Stimulated activated CD4-positive, alpha-beta T cell treated with anti-CD3 and anti-CD28 coated beads, Interleukin-12 subunit alpha, Interleukin-12 subunit beta, amount 100 ng/mL, for 24 hours (primary cell): ENCODE measurements at regions not wholly inside any gene's neighbourhood (a gene's known extent, or its start where the extent isn't known, plus 50 kb on each side); places are given as distances from the start of the nearest gene placed in this dataset.

Source experiments
- DNase-seq, 2 experiments: peaks; one replicate each; pipeline ENCODE4 v3.0.0-alpha.2; 2020; ENCODE audit warnings: low read depth in 2 of 2

- no peak for DNase-seq
Observed at GRCh38 chr2:125042727-125043126, 1017.6 kb downstream of the CNTNAP5 start.

GRCh38 chr2:125070726-125071505 is 1045.8 kb downstream of the CNTNAP5 start:
- DNase-seq, result no peak

- no peak for DNase-seq
Observed at GRCh38 chr2:125073440-125073839, 1048.4 kb downstream of the CNTNAP5 start.

GRCh38 chr2:125085904-125086303 is 1060.8 kb downstream of the CNTNAP5 start:
- no peak for DNase-seq

- no peak for DNase-seq
Observed at GRCh38 chr2:125086313-125087184, 1061.5 kb downstream of the CNTNAP5 start.

GRCh38 chr2:125092276-125093009 is 1067.4 kb downstream of the CNTNAP5 start:
- no peak for DNase-seq

GRCh38 chr2:125095826-125096225 is 1070.7 kb downstream of the CNTNAP5 start:
- no peak for DNase-seq

- no peak for DNase-seq
Observed at GRCh38 chr2:125106710-125107109, 1081.6 kb downstream of the CNTNAP5 start.

- no peak for DNase-seq
Observed at GRCh38 chr2:125107446-125107845, 1082.4 kb downstream of the CNTNAP5 start.

GRCh38 chr2:125108251-125108650 is 1083.2 kb downstream of the CNTNAP5 start:
- no peak for DNase-seq

GRCh38 chr2:125125902-125126301 is 1100.8 kb downstream of the CNTNAP5 start:
- DNase-seq, result no peak

- no peak for DNase-seq
Observed at GRCh38 chr2:125160947-125161346, 1135.9 kb downstream of the CNTNAP5 start.

- no peak for DNase-seq
Observed at GRCh38 chr2:125167152-125167551, 1142.1 kb downstream of the CNTNAP5 start.

GRCh38 chr2:125167820-125168219 is 1142.7 kb downstream of the CNTNAP5 start:
- DNase-seq, result no peak

GRCh38 chr2:125168442-125168841 is 1143.4 kb downstream of the CNTNAP5 start:
- no peak for DNase-seq

GRCh38 chr2:125169022-125169763 is 1144.1 kb downstream of the CNTNAP5 start:
- no peak for DNase-seq

GRCh38 chr2:125169764-125170146 is 1144.7 kb downstream of the CNTNAP5 start:
- DNase-seq, result no peak

- DNase-seq, result no peak
Observed at GRCh38 chr2:125172181-125172580, 1147.1 kb downstream of the CNTNAP5 start.

- DNase-seq, result no peak
Observed at GRCh38 chr2:125175415-125175814, 1150.3 kb downstream of the CNTNAP5 start.

GRCh38 chr2:125185691-125186270 is 1160.7 kb downstream of the CNTNAP5 start:
- no peak for DNase-seq

GRCh38 chr2:125207431-125207830 is 1182.3 kb downstream of the CNTNAP5 start:
- DNase-seq, result no peak
